Peyer's patch (tissue), 4 donors: ENCODE measurements at regions not wholly inside any gene's neighbourhood (a gene's known extent, or its start where the extent isn't known, plus 50 kb on each side); places are given as distances from the start of the nearest gene placed in this dataset.

ENCODE experiments used
- CTCF ChIP-seq, 6 experiments: fragments of 450-650 bp in 4 of 6; fragments of 200-600 bp in 2 of 6; sonication (generic) in 1 of 6; IDR thresholded peaks; one replicate each; pipeline ENCODE4 v1.5.1; 2017 to 2019; ENCODE audit warnings: antibody characterized with exemption in 6 of 6, mild to moderate bottlenecking in 3 of 6, moderate library complexity in 1 of 6
- POLR2A ChIP-seq, 2 donors: fragments of 450-650 bp; IDR thresholded peaks; one replicate each; pipeline ENCODE4 v1.5.1; 2017; ENCODE audit warnings: antibody characterized with exemption in 2 of 2, mild to moderate bottlenecking in 2 of 2, moderate library complexity in 2 of 2

GRCh38 chr16:52630711-52631110, 83.8 kb upstream of the TOX3 start:
- TF ChIP-seq CTCF (IDR thresholded peaks at IDR 0.05) (no peak), POLR2A (IDR thresholded peaks at IDR 0.05) (no peak)
